ENCODE measurements at regions not wholly inside any gene's neighbourhood (a gene's known extent, or its start where the extent isn't known, plus 50 kb on each side); places are given as distances from the start of the nearest gene placed in this dataset.

GRCh38 chr14:76974365-76974764 is 54.1 kb downstream of the IRF2BPL start:
- DNase-seq: no peak

- DNase-seq: no peak
Measured at GRCh38 chr14:76971549-76971948, 57.0 kb downstream of the IRF2BPL start.

GRCh38 chr14:76968621-76969063 is 59.9 kb downstream of the IRF2BPL start:
- no peak for DNase-seq

GRCh38 chr14:76967788-76968187 is 60.7 kb downstream of the IRF2BPL start:
- DNase-seq: no peak

DNA sequence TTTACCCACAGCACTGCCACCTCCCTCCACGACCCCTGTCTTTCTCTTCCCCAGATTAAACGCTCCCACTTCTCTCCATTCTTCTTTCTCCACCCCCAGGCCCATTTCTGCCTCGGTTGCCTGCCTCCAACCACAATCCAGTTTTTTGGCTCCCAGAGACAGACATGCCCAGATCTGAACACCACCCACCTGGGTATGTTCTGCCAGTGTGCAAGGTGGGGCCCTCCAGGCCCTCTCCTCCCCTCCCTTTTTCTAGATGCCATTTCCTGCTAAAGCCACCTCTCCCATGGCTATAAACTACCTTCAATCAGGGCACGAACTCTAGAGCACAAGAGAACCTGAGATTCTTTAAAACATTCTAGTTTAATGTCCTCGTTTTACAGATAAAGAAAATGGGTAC is 63.3 kb downstream of the IRF2BPL start:
- DNase-seq: no peak

DNA sequence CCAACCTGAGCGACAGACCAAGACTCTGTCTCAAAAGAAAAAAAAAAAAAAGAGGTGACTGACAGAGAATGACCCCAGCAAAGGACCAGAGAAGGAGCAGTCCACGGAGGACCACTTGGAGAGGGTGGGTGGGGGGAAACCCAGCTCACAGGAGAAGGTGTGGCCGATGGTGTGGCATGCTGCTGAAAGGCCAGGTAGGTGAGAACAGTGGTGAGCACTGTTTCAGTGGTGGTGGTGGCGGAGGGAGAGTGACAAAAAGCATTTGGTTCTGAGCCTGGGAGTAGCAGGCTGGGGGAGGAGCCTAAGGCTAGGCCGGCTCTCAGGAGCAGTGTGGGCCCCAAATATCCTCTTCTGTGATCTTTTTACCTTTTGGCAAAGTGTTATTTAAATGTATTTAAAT is 63.8 kb downstream of the IRF2BPL start:
- DNase-seq: no peak

- no peak for DNase-seq
Measured at GRCh38 chr14:76963372-76963771, 65.1 kb downstream of the IRF2BPL start.

- DNase-seq: no peak
Measured at GRCh38 chr14:76962303-76962660, 66.2 kb downstream of the IRF2BPL start.

DNA sequence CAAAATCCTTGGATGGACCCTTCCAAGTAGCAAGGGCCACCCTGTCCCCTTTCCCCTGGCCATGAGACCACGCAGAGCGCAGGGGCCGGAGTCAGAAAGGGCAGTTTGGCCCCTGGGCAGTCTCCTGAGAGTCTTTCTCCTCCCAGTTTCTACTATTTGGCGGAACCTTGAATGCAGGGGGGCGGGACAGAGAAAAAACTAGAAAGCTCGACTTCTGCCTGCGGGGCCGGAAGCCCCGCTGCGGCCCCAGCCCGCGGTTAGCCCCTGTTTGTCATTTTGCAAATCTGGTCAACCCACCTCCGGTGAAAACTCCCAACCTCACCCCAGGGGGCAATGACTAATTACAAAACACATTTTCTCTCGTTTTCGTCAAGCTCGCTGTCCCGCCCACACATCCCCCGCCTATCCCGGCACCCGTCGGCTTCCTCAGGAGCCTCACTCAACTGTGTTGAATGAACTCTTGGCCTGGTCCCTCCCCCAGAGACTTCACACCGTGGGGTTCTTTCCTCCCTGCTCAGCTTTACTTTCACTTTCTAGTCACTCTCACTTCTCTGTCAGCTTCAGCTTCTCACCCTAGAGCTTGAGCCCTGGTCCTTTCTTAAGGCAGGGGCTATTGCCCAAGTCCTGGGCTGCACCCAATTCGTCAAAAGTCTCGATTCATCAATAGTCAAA is 66.7 kb downstream of the IRF2BPL start:
- peak; percentile 97 for DNase-seq

DNA sequence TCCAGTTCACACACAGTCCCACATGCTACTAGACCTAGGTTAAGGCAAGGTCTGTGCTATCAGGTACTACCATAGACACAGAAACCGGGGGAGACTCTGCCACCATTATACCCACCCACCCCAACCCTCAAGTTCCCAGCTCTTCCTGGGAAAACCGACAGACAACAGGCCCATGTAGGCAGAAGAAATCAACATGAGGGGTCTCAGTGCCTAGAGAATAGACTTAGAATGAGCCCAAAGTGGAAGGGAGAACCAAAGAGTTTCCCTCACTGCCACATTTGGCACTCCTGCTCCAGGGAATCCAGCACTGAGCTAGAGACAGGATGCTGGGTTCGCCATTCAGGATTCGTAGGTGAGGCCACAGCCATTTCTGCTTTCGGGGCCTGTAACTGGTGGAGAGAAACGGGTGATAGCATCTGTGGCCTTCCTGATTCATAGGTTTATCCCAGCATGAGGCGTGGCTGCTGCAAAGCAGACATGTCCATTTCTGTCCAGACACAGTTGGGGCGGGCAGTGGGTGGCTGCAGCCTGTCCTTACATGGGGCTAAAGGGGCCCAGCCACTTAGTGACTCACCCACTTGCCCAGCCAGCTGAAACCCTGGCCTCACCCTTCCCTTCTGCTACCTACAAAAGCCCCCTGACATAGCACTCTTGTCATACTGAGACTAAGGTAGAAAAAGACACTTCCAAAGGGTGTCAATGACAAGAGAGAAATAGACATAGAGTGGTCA is 69.4 kb downstream of the IRF2BPL start:
- no peak for DNase-seq

DNA sequence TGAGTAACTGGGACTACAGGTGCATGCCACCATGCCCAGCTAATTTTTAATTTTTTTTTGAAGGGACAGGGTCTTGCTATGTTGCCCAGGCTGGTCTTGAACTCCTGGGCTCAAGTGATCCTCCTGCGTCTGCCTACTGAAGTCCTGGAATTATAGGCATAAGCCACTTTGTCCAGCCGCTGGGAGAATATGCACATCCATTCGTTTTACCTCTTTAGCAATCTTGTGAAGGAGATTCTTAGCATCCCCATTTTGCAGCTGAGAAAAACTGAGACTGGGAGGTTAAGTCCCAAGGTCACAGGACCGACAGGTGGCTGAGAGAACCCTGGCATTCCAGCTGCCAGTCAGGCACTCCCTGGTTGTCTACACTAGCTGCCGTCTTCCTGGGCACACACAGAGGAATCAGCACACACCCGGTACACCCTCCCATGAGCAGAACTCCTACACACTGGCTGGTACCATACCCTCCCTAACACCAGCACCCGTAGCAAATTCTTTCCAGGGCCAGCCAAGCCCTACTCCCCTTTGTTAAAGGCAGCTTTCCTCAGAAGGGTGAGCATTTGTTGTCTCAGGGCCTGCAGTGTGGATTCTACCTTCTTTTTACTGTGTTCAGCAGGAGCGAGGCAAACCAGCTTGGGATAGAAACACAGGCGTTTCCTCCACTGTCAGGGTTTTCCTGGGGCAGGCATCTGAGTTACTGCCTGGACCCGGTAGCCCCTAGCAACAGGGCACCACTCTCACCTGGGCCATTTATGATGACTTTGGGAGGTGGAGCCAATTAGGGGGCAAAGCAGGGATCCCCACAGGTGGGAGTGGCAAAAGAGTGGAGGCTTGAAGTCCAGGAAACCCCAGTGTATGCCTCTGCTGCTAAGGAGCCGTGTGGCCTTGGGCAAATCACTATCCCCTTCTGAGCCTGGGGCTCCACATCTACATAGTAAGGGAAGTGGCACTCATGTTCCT is 70.2 kb downstream of the IRF2BPL start:
- DNase-seq: no peak

DNA sequence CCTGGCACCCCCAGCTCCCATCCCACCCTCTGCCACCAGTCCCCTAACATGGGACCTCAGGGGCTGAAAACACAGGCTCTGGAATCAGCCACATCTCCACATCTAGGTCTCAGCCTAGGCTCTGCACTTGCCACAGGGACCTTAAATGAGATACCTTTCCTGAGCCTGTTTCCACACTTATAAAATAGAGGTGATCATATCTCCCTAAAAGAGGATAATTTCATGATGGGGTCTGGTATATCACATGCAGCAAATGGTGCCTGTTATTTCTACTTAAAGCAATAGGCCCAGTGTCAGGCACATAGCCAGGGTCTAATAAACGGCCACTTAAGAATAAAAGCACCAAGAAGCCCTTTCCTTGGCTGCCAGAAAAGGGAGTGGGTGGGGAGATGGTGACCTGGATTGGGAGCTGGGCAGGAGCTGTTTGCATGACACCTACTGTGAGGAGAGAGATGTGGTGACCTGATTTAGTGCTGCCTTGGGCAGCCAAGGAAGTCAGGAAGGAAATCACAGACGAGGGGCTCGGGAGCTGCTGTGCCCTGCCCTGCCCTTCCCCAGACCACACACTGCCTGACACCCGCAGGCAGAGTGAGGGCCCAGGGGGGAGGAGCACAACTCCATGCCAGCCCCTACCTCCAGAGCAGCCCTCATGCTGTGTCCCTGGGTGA is 71.2 kb downstream of the IRF2BPL start:
- DNase-seq: no peak

GRCh38 chr14:76956316-76957090 is 72.0 kb downstream of the IRF2BPL start:
- DNase-seq: peak; percentile 95

- DNase-seq: peak; percentile 67
Measured at GRCh38 chr14:76955575-76956315, 72.8 kb downstream of the IRF2BPL start.

DNA sequence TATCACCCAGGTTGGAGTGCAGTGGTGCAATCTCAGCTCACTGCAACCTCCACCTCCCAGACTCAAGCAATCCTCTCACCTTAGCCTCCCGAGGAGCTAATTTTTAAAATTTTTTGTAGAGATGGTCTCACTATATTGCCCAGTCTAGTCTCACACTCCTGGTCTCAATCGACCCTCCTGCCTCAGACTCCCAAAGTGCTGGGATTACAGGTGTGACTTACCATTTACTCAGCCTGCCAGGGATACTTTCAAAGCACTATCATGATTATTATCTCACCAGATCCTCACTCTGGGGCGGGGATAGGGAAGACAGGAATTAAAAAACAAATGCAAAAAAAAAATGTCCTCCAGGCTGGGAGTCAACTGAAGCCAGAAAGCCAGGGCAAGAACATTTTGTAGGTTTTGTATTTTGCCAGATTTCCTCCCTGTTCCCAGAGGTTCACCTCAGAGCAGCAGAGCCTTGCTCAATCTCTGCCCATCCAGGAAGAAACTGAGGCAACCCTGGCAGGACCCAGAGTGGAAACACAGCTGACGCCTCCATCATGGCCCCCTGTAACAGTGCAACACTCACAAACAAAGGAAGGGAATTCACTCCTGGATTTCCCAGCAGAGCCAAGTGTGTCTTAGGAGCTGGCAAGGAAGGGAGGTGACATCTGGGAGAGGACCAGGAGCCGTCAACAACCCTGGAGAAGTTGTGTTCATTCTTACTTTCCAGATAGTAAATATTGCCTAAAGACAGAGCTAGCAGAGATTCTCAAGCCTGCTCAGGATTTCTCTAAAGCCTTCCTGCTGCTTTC is 73.9 kb downstream of the IRF2BPL start:
- no peak for DNase-seq

- DNase-seq: no peak
Measured at GRCh38 chr14:76953311-76953945, 75.1 kb downstream of the IRF2BPL start.

DNA sequence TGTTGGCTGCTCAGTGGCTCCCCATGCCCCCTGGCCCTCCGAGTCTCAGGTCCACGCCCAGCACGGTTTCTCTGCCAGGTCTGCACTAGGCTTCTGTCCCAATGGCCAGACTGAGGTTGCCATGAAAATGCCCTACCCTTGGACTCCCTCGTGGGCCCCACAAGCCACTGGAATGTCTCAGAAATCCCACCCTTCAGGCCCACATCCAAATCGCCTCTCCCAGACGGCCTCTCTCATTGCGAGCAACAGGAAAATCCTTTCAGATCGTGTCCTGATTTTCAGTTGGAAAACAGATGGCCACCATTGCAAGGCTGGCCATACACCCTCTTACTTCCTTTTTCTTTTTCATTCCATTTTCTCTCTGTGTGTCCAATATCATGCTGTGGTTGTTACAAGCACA is 77.3 kb downstream of the IRF2BPL start:
- peak; percentile 56 for DNase-seq

DNA sequence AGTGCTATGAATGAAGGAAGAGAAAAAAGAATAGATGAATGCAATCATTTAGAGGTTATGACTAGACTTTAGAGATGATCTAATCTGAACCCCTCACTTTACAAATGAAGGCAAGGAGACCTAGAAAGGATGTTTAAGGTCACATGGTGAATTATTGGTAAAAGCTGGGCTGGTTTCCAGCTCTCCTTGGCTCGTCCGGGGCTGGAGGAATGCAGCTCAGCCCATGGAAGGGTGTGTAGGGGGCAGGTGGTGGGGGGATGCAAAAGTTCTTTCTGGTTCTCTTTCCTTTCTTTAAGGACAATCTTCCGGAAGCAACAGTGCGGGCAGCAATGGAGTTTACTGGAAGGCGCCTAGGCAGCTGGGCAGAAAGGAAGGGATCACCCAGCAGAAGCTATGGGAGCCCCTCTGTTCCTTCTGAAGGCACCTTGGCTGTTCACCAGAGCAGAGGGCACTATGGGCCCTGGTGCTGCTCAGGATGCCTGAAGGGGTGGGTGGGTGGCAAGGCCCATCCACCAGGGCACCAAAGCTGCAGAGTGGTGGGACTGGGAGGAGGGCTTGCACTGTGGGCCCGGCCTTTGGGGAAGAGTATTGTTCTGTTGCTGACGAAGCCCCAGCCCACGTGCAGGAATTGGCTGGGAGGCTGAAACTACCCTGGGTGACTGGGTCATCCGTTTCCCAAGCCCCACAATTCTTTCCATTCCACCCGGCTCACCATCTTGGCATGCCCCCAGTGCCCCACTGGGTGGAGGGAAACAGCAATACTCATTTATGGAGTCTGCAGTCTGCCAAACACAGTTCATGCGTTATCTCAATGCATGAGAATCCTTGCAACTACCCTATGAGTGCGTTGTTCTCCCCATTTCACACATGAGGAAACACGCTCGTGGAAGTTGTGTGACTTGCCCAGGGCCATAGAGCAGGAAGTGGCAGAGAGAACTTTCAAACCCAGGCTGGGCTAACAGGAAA is 78.2 kb downstream of the IRF2BPL start:
- DNase-seq: peak; percentile 82

Data from fibroblast of skin of abdomen (primary cell).